ENCODE measurements at regions not wholly inside any gene's neighbourhood (a gene's known extent, or its start where the extent isn't known, plus 50 kb on each side); places are given as distances from the start of the nearest gene placed in this dataset.
A peak's percentile ranks its signal among the peaks of the same experiment; 100 is the strongest.

DNA sequence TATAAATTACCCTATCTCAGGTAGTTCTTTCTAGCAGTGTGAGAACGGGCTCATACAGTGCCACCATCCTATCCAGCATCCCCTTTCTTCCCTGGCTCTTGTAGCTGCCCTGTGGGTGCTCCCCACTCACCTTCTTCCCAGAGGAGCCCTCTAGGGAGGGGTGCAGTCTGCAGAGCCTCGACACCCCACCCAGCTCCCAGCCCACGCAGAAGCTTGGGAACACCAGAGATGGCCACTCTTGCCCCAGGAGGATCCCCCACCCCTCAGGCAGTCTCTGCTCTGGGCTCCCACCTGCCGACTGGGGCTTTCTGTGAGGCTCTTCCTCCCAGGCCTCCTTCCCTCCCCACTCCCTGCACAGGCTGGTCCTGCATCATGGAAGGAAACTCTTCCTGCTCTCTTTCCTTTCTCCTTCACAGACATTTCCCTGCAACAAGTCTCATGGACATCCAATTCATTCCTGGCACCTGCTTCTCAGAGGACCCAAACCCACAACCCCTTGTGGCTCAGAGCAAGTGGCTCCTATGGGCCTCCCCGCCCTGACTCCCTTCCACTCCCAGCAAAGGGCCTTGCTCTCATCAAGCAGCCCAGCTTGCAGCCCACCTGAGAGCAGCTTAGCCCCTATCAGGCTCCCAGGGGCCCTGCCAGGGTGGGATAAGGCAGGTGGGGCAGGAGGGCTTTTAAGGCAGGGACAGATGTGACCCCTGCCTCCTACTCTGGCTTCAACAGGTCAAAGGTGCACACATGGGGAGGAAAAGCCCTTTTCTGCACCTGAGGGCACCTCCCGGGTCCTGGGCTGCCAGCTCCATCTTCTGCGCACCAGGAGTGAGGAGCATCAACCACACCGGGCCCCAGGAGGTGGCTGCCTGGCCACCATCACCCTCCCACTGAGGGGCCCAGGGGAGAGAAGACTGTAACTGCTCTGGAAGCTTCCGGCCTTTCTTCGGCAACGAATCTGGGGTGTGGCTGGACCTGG is 263.8 kb upstream of the TNRC6C start:
- Mint-ChIP-seq H3K9me3 (no peaks in the 10 kb centered on the region), H3K4me1 (peaks cover 24% of the 10 kb centered on the region), H3K36me3 (ENCODE audit: low read depth) (no peaks in the 10 kb centered on the region), H3K4me3 (no peak overlapping the region), H3K27ac (no peak overlapping the region), H3K27me3 (peaks cover 28% of the 10 kb centered on the region)
- intact Hi-C loops (cut with micrococcal nuclease) = no loop called here
- DNase-seq = no peak

DNA sequence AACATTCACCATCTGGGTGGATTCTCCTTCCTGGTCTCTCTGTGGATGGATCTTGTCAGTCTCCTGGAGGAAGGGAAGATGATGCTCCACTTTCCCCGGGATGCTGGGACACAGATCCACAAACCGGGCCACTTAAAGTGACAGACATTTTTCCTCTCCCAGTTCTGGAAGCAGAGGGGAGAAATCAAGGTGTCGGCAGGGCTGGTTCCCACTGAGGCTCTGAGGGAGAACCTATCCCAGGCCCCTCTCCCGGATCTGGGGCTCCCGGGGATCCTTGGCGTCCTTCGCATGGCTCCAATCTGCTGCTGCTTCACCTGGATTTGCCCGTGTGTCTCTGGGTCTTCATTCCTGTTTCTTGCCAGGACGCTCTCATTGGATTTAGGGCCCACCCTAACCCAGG is 263.1 kb upstream of the TNRC6C start:
- intact Hi-C loops (cut with micrococcal nuclease) = no loop called here
- Mint-ChIP-seq H3K27me3 (peaks cover 28% of the 10 kb centered on the region), H3K9me3 (no peaks in the 10 kb centered on the region), H3K4me1 (peaks cover 22% of the 10 kb centered on the region), H3K4me3 (no peak overlapping the region), H3K36me3 (ENCODE audit: low read depth) (no peaks in the 10 kb centered on the region), H3K27ac (no peak overlapping the region)
- no peak for DNase-seq

GRCh38 chr17:77696151-77696720 is 262.3 kb upstream of the TNRC6C start:
- H3K4me1 Mint-ChIP-seq = peaks cover 14% of the 10 kb centered on the region
- peaks cover 3% of the 10 kb centered on the region for H3K9me3 Mint-ChIP-seq
- H3K27ac Mint-ChIP-seq = no peak overlapping the region
- no peak overlapping the region for H3K4me3 Mint-ChIP-seq
- intact Hi-C loops (cut with micrococcal nuclease) = no loop called here
- no peaks in the 10 kb centered on the region for H3K36me3 Mint-ChIP-seq (ENCODE audit: low read depth)
- peaks cover 25% of the 10 kb centered on the region for H3K27me3 Mint-ChIP-seq
- no peak for DNase-seq

DNA sequence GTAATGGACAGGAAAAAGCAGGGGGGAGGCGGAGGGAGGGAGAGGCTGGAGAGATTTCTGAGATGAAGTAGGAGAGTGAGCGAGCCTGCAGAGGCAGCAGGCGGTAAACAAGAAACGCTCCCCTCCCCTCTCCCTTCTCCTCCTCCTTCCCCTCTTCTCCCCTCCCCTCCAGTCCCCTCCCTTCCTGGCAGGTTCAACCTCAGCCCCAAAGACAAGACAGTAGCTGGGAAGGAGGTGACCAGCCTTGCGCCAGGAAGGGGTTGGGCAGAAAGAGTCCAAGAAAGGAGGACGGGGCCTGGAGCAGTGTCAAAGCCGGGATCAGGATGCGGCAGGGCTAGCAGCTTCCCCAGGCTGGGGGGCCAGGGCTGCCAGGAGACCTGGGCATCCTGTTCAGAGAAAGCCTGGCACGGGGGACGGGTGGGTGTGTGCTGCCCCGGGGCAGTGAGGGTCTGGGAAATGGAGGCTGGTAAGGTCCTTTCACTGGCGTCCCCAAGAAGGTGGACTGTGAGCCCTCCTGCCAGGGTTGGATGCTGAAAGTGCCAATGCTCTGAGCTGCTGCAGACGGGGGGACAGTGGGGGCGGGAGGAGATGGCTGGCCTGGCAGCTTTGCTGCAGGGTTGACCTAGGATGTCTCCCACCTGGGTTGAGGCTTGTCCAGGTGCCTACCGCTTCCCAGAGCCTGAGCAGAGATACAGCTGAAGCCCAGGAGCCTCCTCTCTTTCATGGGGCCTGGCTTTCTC is 261.6 kb upstream of the TNRC6C start:
- DNase-seq = no peak
- Mint-ChIP-seq H3K4me1 (peaks cover 11% of the 10 kb centered on the region), H3K36me3 (ENCODE audit: low read depth) (no peaks in the 10 kb centered on the region), H3K27ac (no peak overlapping the region), H3K9me3 (peaks cover 4% of the 10 kb centered on the region), H3K4me3 (no peak overlapping the region), H3K27me3 (peaks cover 23% of the 10 kb centered on the region)
- intact Hi-C loops (cut with micrococcal nuclease) = no loop called here

- H3K27me3 Mint-ChIP-seq = peaks cover 25% of the 10 kb centered on the region
- intact Hi-C loops (cut with micrococcal nuclease) = no loop called here
- DNase-seq = no peak
- H3K4me1 Mint-ChIP-seq = peaks cover 5% of the 10 kb centered on the region
- no peaks in the 10 kb centered on the region for H3K36me3 Mint-ChIP-seq (ENCODE audit: low read depth)
- peaks cover 12% of the 10 kb centered on the region for H3K9me3 Mint-ChIP-seq
- H3K27ac Mint-ChIP-seq = no peak overlapping the region
- no peak overlapping the region for H3K4me3 Mint-ChIP-seq
These were observed 260.8 kb upstream of the TNRC6C start for GRCh38 chr17:77697480-77698400.

DNA sequence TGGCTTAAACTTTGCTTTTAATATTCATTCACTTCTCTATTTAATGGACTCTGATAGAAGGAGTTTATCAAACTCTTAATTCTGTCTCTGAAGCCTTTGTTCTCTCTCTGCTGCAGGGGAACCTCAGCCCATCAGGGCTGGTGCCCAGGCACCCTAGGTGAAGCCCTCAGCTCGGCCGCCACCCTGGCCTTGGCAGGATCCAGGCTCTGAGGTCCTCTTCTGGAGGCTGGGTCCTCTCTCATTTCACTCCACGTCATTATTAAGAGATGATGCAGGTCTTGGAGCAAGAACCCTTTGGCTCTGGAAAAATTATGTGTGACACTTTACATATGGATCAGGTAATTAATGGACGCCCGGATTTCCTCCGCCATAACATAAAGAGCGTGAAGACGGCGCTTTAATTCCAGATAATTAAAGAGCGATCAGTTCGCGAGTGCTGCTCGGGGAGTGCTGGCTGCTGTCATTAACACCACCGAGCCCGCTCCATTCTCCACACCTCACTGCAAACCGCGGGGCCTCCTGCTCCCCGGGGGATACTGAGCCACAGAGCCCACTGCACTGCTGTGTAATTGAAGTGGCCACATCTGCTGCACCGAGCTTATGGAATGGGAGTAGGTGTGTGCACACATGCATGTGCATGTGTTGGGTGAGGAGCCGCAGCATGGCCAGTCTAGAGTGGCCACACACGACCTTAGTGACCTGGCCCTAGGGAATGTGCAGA is 259.4 kb upstream of the TNRC6C start:
- peaks cover 3% of the 10 kb centered on the region for H3K4me1 Mint-ChIP-seq
- H3K9me3 Mint-ChIP-seq = peaks cover 15% of the 10 kb centered on the region
- H3K36me3 Mint-ChIP-seq (ENCODE audit: low read depth) = peaks cover 2% of the 10 kb centered on the region
- H3K4me3 Mint-ChIP-seq = no peak overlapping the region
- DNase-seq = no peak
- H3K27me3 Mint-ChIP-seq = peaks cover 22% of the 10 kb centered on the region
- H3K27ac Mint-ChIP-seq = no peak overlapping the region
- intact Hi-C loops (cut with micrococcal nuclease) = no loop called here

DNA sequence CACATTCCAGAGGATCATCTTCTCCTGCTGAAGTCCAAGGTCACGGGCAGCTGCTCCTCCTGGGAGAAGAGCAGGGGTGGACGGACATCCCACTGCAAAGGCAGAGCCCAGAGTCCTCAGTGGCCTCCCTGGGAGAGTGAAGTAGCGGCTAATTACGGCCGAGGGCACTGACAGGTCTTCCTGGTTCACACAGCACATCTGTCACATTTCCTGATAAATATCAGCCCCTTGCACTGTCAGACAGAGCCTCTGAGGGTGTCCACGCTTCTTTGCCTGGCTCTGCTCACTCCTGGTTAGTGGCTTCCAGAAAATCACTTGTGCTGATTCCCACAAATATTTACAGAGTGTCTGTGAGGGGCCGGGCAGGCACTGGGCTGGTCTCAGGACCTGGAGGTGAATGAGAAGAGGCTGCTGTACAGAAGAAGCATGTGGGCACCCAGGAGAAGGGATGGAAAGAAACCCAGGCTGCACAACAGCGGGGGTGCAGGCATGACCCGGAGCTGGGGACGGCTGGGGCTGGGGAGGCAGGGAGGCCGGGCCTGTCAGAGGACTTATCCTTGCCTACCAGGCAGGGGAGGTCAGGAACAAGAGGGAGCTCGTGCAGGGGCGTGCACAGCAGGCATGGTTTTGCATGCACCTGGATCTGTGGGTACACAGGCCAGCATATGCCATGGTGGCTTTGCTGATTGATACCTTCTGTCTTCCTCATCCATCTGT is 258.2 kb upstream of the TNRC6C start:
- peaks cover 22% of the 10 kb centered on the region for H3K9me3 Mint-ChIP-seq
- peaks cover 2% of the 10 kb centered on the region for H3K36me3 Mint-ChIP-seq (ENCODE audit: low read depth)
- no peak overlapping the region for H3K27ac Mint-ChIP-seq
- peaks cover 3% of the 10 kb centered on the region for H3K4me1 Mint-ChIP-seq
- intact Hi-C loops (cut with micrococcal nuclease) = no loop called here
- no peak for DNase-seq
- peaks cover 20% of the 10 kb centered on the region for H3K27me3 Mint-ChIP-seq
- no peak overlapping the region for H3K4me3 Mint-ChIP-seq

- no peaks in the 10 kb centered on the region for H3K4me1 Mint-ChIP-seq
- peaks cover 23% of the 10 kb centered on the region for H3K9me3 Mint-ChIP-seq
- H3K4me3 Mint-ChIP-seq = no peak overlapping the region
- peaks cover 2% of the 10 kb centered on the region for H3K36me3 Mint-ChIP-seq (ENCODE audit: low read depth)
- DNase-seq = no peak
- peaks cover 10% of the 10 kb centered on the region for H3K27me3 Mint-ChIP-seq
- intact Hi-C loops (cut with micrococcal nuclease) = no loop called here
- H3K27ac Mint-ChIP-seq = no peak overlapping the region
These were observed 256.5 kb upstream of the TNRC6C start for GRCh38 chr17:77701996-77702395.

DNA sequence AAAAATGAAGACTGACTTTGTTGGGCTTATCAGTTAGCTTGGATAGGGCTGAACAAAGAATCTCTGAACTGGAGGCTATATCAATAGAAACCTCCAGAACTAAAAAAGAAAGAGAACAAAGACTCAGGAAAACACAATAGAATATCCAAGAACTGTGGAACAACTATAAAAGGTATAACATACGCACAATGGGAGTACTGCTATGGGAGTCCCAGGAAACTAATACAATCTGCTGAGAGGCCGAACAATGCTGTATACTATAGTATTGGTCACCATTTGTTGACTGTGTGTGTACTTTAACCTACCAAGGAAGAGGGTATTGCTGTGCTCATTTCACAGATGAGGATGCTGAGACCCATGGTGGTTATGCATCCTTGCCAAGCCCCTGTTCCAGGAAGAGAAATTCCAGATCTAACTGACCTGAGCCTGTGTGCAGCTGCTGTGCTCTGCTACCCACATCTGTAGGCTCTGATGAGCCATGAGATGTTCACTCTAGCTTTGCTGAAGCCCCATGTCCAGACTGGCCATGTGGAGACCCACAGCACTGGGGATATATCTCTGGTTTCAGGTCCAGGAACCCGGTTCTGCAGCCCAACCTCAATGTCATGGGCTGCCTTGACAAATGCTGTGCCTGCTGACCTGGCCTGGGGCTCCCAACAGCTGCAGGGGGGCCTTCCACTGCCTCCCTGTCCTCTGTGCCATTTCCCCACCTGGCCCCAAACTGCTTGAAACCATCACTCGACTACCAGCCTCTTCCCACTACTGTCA is 254.3 kb upstream of the TNRC6C start:
- peaks cover 2% of the 10 kb centered on the region for H3K36me3 Mint-ChIP-seq (ENCODE audit: low read depth)
- intact Hi-C loops (cut with micrococcal nuclease) = no loop called here
- H3K9me3 Mint-ChIP-seq = peaks cover 28% of the 10 kb centered on the region
- H3K4me3 Mint-ChIP-seq = no peak overlapping the region
- H3K27ac Mint-ChIP-seq = no peak overlapping the region
- no peaks in the 10 kb centered on the region for H3K4me1 Mint-ChIP-seq
- no peak for DNase-seq
- H3K27me3 Mint-ChIP-seq = peaks cover 7% of the 10 kb centered on the region

GRCh38 chr17:77706938-77707337 is 251.6 kb upstream of the TNRC6C start:
- H3K27ac Mint-ChIP-seq = no peak overlapping the region
- H3K36me3 Mint-ChIP-seq (ENCODE audit: low read depth) = peaks cover 2% of the 10 kb centered on the region
- H3K4me1 Mint-ChIP-seq = no peaks in the 10 kb centered on the region
- no peak overlapping the region for H3K4me3 Mint-ChIP-seq
- intact Hi-C loops (cut with micrococcal nuclease) = no loop called here
- H3K27me3 Mint-ChIP-seq = peaks cover 16% of the 10 kb centered on the region
- DNase-seq = no peak
- H3K9me3 Mint-ChIP-seq = peaks cover 23% of the 10 kb centered on the region

DNA sequence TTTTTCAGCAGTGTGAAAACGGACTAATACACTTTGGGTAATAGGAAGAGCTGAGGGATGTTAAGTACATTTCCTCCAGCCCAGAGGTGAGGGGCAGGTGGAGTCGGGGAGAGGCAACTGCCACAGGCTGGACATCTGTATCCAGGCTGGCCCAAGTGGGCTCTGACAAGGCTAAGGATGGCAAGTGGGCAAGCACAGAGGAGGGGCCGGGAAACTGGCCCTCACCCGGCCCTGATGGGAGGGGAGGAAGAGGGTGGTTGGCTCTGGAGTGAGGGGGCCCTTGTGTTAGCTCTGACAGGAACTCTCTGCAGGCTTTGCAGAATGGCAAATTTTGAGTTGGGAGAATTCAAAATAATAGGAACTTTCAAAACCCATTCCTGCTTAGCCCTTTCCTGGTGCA is 251.0 kb upstream of the TNRC6C start:
- Mint-ChIP-seq H3K27ac (no peak overlapping the region), H3K9me3 (peaks cover 17% of the 10 kb centered on the region), H3K4me3 (no peak overlapping the region), H3K36me3 (ENCODE audit: low read depth) (peaks cover 2% of the 10 kb centered on the region), H3K27me3 (peaks cover 17% of the 10 kb centered on the region), H3K4me1 (no peaks in the 10 kb centered on the region)
- intact Hi-C loops (cut with micrococcal nuclease) = no loop called here
- DNase-seq = peak; percentile 28

GRCh38 chr17:77708049-77708448 is 250.5 kb upstream of the TNRC6C start:
- intact Hi-C loops (cut with micrococcal nuclease) = no loop called here
- Mint-ChIP-seq H3K36me3 (ENCODE audit: low read depth) (peaks cover 2% of the 10 kb centered on the region), H3K9me3 (peaks cover 16% of the 10 kb centered on the region), H3K27me3 (peaks cover 18% of the 10 kb centered on the region), H3K27ac (no peak overlapping the region), H3K4me3 (no peak overlapping the region), H3K4me1 (no peaks in the 10 kb centered on the region)
- DNase-seq = peak; percentile 45

Measured in activated CD4-positive, alpha-beta T cell treated with anti-CD3 and anti-CD28 coated beads, Interleukin-2, amount 10 ng/mL, durations not matched to agents 24 days and 14 days (primary cell).